ENCODE measurements at regions not wholly inside any gene's neighbourhood (a gene's known extent, or its start where the extent isn't known, plus 50 kb on each side); places are given as distances from the start of the nearest gene placed in this dataset.

DNA sequence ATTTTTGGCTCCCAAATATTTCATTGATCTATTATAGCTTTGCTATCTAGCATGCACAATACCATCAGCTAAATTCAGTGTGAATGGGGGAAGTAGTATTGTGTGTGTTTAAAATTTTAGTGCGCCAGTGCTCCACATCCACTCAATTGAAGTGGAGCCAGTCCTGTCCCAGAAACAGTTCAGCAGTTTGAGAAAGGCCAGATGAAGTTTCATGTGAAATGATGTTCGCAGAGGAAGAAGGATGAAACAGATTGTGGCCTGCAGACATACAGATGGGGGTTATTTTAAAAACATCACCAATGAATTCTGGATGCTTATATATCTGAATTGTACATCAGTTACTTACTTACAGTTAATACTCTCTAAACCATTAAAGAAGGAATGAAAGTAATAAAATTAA is 129.4 kb downstream of the SPRY2 start:
- Mint-ChIP-seq H3K9me3 (peaks cover 2% of the 10 kb centered on the region), H3K27ac (ENCODE audit: unreplicated experiment) (no peak overlapping the region), H3K36me3 (ENCODE audit: low read depth) (no peaks in the 10 kb centered on the region), H3K4me3 (no peak overlapping the region), H3K4me1 (peaks cover 17% of the 10 kb centered on the region), H3K27me3 (ENCODE audit: low read depth) (no peaks in the 10 kb centered on the region)
- no peak for TF ChIP-seq CTCF (conservative IDR thresholded peaks at IDR 0.05)
- no peak for DNase-seq (ENCODE audit: low read depth, low spot score)

- Mint-ChIP-seq H3K4me1 (peaks cover 3% of the 10 kb centered on the region), H3K9me3 (peaks cover 2% of the 10 kb centered on the region), H3K27me3 (ENCODE audit: low read depth) (no peaks in the 10 kb centered on the region), H3K27ac (ENCODE audit: unreplicated experiment) (no peak overlapping the region), H3K36me3 (ENCODE audit: low read depth) (no peaks in the 10 kb centered on the region), H3K4me3 (no peak overlapping the region)
- no peak for TF ChIP-seq CTCF (conservative IDR thresholded peaks at IDR 0.05)
- no peak for DNase-seq (ENCODE audit: low read depth, low spot score)
Observed at GRCh38 chr13:80204642-80205041, 136.3 kb downstream of the SPRY2 start.

GRCh38 chr13:80203496-80203895 is 137.4 kb downstream of the SPRY2 start:
- no peak for TF ChIP-seq CTCF (conservative IDR thresholded peaks at IDR 0.05)
- peaks cover 15% of the 10 kb centered on the region for H3K4me1 Mint-ChIP-seq
- H3K27me3 Mint-ChIP-seq (ENCODE audit: low read depth), result no peaks in the 10 kb centered on the region
- DNase-seq (ENCODE audit: low read depth, low spot score), result no peak
- no peaks in the 10 kb centered on the region for H3K36me3 Mint-ChIP-seq (ENCODE audit: low read depth)
- H3K4me3 Mint-ChIP-seq, result no peak overlapping the region
- no peak overlapping the region for H3K27ac Mint-ChIP-seq (ENCODE audit: unreplicated experiment)
- peaks cover 2% of the 10 kb centered on the region for H3K9me3 Mint-ChIP-seq

- H3K9me3 Mint-ChIP-seq, result no peaks in the 10 kb centered on the region
- no peak for DNase-seq (ENCODE audit: low read depth, low spot score)
- H3K36me3 Mint-ChIP-seq (ENCODE audit: low read depth), result no peaks in the 10 kb centered on the region
- no peak overlapping the region for H3K27ac Mint-ChIP-seq (ENCODE audit: unreplicated experiment)
- no peak for TF ChIP-seq CTCF (conservative IDR thresholded peaks at IDR 0.05)
- H3K27me3 Mint-ChIP-seq (ENCODE audit: low read depth), result no peaks in the 10 kb centered on the region
- no peak overlapping the region for H3K4me3 Mint-ChIP-seq
- peaks cover 23% of the 10 kb centered on the region for H3K4me1 Mint-ChIP-seq
Observed at GRCh38 chr13:80201694-80202468, 139.0 kb downstream of the SPRY2 start.

- H3K4me3 Mint-ChIP-seq, result no peak overlapping the region
- no peaks in the 10 kb centered on the region for H3K36me3 Mint-ChIP-seq (ENCODE audit: low read depth)
- TF ChIP-seq CTCF (conservative IDR thresholded peaks at IDR 0.05), result no peak
- H3K27ac Mint-ChIP-seq (ENCODE audit: unreplicated experiment), result no peak overlapping the region
- H3K27me3 Mint-ChIP-seq (ENCODE audit: low read depth), result no peaks in the 10 kb centered on the region
- no peak for DNase-seq (ENCODE audit: low read depth, low spot score)
- H3K9me3 Mint-ChIP-seq, result peaks cover 3% of the 10 kb centered on the region
- H3K4me1 Mint-ChIP-seq, result peaks cover 37% of the 10 kb centered on the region
Observed at GRCh38 chr13:80199585-80200292, 141.2 kb downstream of the SPRY2 start.

Data from neural crest cell (in vitro differentiated cells).